ENCODE measurements at regions not wholly inside any gene's neighbourhood (a gene's known extent, or its start where the extent isn't known, plus 50 kb on each side); places are given as distances from the start of the nearest gene placed in this dataset.
A peak's percentile ranks its signal among the peaks of the same experiment; 100 is the strongest.
"Not testable (repeated sequence)": the region's sequence is repeated elsewhere in the genome, so short reads cannot be mapped to it uniquely, and the experiment has no call there.

DNA sequence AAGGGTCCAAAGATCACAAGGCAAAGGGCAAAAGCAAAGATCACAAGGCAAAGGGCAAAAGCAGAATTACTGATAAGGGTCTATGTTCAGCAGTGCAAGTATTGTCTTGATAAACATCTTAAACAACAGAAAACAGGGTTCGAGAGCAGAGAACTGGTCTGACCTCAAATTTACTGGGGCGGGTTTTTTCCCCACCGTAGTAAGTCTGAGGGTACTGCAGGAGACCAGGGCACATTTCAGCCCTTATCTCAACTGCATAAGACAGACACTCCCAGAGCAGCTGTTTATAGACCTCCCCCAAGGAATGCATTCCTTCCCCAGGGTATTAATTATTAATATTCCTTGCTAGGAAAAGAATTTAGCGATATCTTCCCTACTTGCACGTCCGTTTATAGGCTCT, 61.3 kb downstream of the ZNF860 start:
- not testable (repeated sequence) for DNase-seq (ENCODE audit: low spot score)

DNA sequence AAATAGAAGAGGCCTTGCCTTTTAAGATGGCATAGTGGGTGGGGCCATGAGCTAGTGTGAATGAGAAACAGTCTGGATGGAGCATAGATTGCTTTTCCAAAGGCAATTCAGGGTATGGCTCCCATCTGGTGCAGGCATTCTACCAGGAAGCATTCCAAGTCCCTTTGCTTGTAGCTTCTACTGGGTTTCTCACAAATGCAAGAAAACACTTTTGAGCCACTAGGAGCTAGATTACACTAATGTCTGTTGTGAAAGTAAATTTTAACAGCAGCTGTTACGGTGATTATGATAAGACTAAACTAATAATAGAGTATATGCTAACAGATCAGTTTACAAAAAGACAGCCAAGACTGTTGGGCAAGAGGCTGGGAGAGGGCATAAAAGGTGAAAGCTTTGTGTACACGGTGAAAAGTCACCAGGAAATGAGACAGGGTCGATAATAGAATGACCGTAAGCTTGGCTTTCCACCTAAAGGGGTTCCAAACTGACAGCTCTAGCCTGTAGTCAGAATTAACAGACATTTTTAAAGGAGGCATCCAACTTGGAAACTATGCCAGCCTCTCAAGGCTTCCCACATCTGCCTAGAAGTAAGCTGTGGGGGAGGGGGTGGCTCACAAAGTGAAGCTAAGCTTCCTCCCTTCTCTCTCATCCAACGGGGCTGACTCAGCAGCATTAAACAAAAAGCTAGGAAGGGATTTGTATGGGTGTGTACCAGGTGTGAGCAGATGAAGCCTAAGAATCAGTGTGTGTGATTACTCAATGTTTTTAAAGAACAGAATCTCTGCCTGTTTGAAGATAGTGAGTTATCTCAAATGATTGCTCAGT, 61.1 kb upstream of the GPD1L start:
- DNase-seq (ENCODE audit: low spot score), result peak; percentile 54

DNA sequence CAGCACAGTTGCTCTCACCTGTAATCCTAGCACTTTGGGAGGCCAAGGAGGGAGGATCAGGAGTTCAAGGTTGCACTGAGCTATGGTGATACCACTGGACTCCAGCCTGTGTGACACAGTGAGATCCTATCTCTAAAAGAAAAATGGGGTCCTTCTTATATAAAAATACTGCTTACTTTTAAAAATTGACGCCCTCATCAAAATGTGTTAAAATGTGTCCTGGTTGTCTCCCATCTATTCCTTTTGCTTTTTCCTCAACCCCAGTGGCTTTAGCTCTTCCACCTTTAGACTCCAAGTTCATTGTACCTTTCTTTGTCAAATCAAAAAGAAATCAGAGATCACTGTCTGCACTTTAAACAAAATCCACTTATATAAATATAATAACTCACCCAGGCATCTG, 60.3 kb upstream of the GPD1L start:
- DNase-seq (ENCODE audit: low spot score), result no peak

DNA sequence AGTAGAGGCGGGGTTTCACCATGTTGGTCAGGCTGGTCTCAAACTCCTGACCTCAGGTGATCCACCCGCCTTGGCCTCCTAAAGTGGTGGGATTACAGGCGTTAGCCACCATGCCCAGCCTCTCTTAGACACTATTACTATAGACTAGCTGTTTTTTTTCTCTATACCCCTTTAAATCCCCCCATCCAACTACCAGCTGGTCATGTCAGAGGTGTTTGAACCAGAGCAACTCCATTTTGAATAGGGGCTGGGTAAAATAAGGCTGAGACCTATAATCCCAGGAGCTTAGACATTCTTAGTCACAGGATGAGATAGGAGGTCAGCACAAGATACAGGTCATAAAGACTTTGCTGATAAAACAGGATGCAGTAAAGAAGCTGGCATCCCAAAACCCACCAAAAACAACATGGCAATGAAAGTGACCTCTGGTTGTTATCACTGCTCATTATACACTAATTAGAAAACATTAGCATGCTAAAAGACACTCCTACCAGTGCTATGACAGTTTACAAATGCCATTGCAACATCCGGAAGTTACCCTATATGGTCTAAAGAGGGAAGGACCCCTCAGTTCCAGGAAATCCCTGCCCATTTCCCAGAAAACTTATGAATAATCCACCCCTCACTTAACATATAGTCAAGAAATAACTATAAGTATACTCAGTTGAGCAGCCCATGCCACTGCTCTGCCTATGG, 57.8 kb upstream of the GPD1L start:
- DNase-seq (ENCODE audit: low spot score), result no peak

DNA sequence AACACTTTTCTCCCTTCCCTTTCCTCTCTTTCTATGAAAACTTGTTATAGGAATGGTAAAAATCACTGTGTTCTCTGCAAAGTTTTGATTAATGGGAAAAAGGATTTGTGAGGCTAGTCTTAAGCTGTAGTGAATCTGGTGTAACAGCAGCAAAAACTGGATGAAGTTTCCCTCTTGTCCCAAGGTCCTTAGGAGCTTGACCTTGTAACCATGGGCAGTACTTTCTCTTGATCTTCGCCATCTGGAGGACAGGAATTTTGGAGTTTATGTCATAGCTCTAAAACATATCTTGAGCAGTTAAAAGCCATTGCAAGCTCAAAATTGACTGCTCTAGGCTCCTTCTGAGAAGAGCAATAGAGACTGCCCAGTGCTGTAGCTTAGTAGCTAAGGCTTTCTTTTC, 56.5 kb upstream of the GPD1L start:
- no peak for DNase-seq (ENCODE audit: low spot score)

DNA sequence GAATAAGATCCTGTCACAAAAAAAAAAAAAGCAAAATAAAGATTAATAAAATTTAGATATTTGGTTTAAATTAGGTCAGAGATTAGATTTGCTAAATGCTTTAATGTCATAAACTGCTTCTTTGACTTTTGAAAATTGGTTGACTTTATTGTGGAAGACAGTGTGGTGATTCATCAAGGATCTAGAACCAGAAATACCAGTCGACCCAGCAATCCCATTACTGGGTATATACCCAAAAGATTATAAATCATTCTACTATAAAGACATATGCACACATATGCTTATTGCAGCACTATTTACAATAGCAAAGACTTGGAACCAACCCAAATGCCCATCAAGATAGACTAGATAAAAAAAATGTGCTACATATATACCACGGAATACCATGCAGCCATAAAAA, 54.2 kb upstream of the GPD1L start:
- DNase-seq (ENCODE audit: low spot score), result not testable (repeated sequence)

DNA sequence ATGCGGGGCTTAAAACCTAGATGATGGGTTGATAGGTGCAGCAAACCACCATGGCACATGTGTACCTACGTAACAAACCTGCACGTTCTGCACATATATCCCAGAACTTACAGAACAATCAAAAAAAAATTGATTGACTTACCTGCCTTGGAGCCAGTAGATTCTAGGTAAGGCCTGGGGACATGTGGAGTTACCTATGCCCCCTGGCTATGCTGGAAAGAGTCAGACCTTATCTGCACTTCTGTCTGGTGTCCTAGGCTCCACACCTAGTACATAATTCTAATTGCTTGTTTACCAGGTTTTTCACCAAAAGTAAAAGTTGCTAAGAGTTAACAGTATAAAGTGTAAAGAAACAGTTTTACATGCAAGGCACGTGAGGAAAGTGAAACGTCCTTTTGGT, 53.6 kb upstream of the GPD1L start:
- DNase-seq (ENCODE audit: low spot score), result not testable (repeated sequence)

DNA sequence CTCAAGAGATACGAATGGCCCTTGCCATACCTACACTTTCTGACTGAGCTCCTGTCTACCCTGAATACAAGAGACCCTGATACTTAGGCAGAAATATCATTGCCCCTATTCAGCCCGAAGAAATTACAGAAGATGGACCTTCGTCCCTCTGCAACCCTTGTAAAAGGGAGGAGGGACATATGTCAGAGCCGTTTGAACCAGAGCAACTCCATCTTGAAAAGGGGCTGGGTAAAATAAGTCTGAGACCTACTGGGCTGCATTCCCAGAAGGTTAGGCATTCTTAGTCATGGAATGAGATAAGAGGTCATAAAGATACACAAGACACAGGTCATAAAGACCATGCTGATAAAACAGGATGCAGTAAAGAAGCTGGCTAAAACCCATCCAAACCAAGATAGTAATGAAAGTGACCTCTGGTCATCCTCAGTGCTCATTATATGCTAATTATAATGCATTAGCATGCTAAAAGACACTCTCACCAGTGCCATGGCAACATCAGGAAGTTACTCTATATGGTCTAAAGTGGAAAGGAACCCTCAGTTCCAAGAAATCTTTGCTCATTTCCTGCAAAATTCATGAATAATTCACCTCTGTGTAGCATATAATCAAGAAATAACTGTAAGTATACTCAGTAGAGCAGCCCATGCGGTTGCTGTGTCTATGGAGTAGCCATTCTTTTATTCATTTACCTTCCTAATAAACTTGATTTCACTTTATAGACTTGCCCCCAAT, 49.7 kb upstream of the GPD1L start:
- no peak for DNase-seq (ENCODE audit: low spot score)

Data from GM03348 (cell line).